Mesenchymal stem cell (in vitro differentiated cells and primary cell): ENCODE measurements at regions not wholly inside any gene's neighbourhood (a gene's known extent, or its start where the extent isn't known, plus 50 kb on each side); places are given as distances from the start of the nearest gene placed in this dataset.
"Not testable (repeated sequence)": the region's sequence is repeated elsewhere in the genome, so short reads cannot be mapped to it uniquely, and the experiment has no call there.

Source experiments
- DNase-seq: peaks from one replicate; pipeline ENCODE4 v3.0.0-alpha.2; 2013
- H2AFZ ChIP-seq: one replicate; pipeline ENCODE4 v1.6.1; 2013; ENCODE audit warnings: low read depth, mild to moderate bottlenecking, control low read depth, inconsistent platforms, low read length, moderate library complexity
- H2AK5ac ChIP-seq: 2 replicates; pipeline ENCODE4 v1.6.1; 2013; ENCODE audit warnings: low read length, moderate library complexity, mild to moderate bottlenecking, inconsistent platforms; ENCODE audit not compliant: severe bottlenecking
- H2BK120ac ChIP-seq: one replicate; pipeline ENCODE4 v1.6.1; 2013; ENCODE audit warnings: low read depth, mild to moderate bottlenecking, inconsistent platforms, low read length, moderate library complexity
- H2BK12ac ChIP-seq, 2 experiments: one replicate each; pipeline ENCODE4 v1.6.1; 2013; ENCODE audit warnings: inconsistent platforms in 2 of 2, low read length in 2 of 2, mild to moderate bottlenecking in 2 of 2, moderate library complexity in 2 of 2, control low read depth in 1 of 2
- H2BK15ac ChIP-seq: one replicate; pipeline ENCODE4 v1.6.1; 2013; ENCODE audit warnings: mild to moderate bottlenecking, low read depth, inconsistent platforms; ENCODE audit not compliant: poor library complexity, severe bottlenecking
- H2BK5ac ChIP-seq: 2 replicates; pipeline ENCODE4 v1.6.1; 2013; ENCODE audit warnings: low read depth, mild to moderate bottlenecking, low read length, control low read depth, inconsistent platforms; ENCODE audit not compliant: poor library complexity, severe bottlenecking
- H3K14ac ChIP-seq, 2 experiments: one replicate each; pipeline ENCODE4 v1.6.1; 2013; ENCODE audit warnings: inconsistent platforms in 2 of 2, low read length in 2 of 2, control low read depth in 1 of 2, mild to moderate bottlenecking in 1 of 2, moderate library complexity in 1 of 2
- H3K18ac ChIP-seq, 2 experiments: one replicate each; pipeline ENCODE4 v1.6.1; 2013; ENCODE audit warnings: inconsistent platforms in 2 of 2, low read length in 2 of 2, control low read depth in 1 of 2, low read depth in 1 of 2, mild to moderate bottlenecking in 1 of 2
- H3K23ac ChIP-seq, 2 experiments: one replicate each; pipeline ENCODE4 v1.6.1; 2013; ENCODE audit warnings: inconsistent platforms in 2 of 2, low read length in 2 of 2, mild to moderate bottlenecking in 2 of 2, moderate library complexity in 2 of 2, control low read depth in 1 of 2
- H3K27ac ChIP-seq: 2 replicates; pipeline ENCODE4 v1.5.1; 2013; ENCODE audit warnings: mild to moderate bottlenecking, moderate library complexity, low read length, control low read depth, inconsistent platforms; ENCODE audit not compliant: poor library complexity, severe bottlenecking
- H3K27me3 ChIP-seq, 2 experiments: 2 replicates each; pipeline versions ENCODE4 v1.6.1 to v1.7.0; 2013; ENCODE audit warnings: low read length in 2 of 2, mild to moderate bottlenecking in 2 of 2, moderate library complexity in 2 of 2, control low read depth in 1 of 2, inconsistent platforms in 1 of 2; ENCODE audit not compliant: control insufficient read depth in 1 of 2, insufficient read depth in 1 of 2
- H3K36me3 ChIP-seq, 2 experiments: 2 replicates each; pipeline versions ENCODE4 v1.6.1 to v1.7.0; 2013; ENCODE audit warnings: low read length in 2 of 2, control low read depth in 1 of 2, inconsistent platforms in 1 of 2, low read depth in 1 of 2, mild to moderate bottlenecking in 1 of 2; ENCODE audit not compliant: insufficient read depth in 2 of 2, control insufficient read depth in 1 of 2
- H3K4ac ChIP-seq, 2 experiments: one replicate each; pipeline ENCODE4 v1.6.1; 2013; ENCODE audit warnings: inconsistent platforms in 2 of 2, low read length in 2 of 2, mild to moderate bottlenecking in 2 of 2, moderate library complexity in 2 of 2, control low read depth in 1 of 2, low read depth in 1 of 2
- H3K4me1 ChIP-seq: 2 replicates; pipeline ENCODE4 v1.6.1; 2013; ENCODE audit warnings: low read depth, low read length, control low read depth; ENCODE audit not compliant: control insufficient read depth, insufficient read depth
- H3K4me2 ChIP-seq: 2 replicates; pipeline ENCODE4 v1.6.1; 2013; ENCODE audit warnings: low read length, mild to moderate bottlenecking, inconsistent platforms; ENCODE audit not compliant: poor library complexity, severe bottlenecking
- H3K4me3 ChIP-seq, 2 experiments: 2 replicates each; pipeline versions ENCODE4 v1.5.1 to v1.7.0; 2013; ENCODE audit warnings: low read length in 2 of 2, mild to moderate bottlenecking in 2 of 2, control low read depth in 1 of 2, low read depth in 1 of 2; ENCODE audit not compliant: insufficient read depth in 1 of 2
- H3K79me1 ChIP-seq: replicated peaks from 2 replicates; pipeline ENCODE4 v1.6.1; 2013; ENCODE audit warnings: mild to moderate bottlenecking, control low read depth, low read length, inconsistent platforms; ENCODE audit not compliant: poor library complexity, severe bottlenecking
- H3K9ac ChIP-seq: 2 replicates; pipeline ENCODE4 v1.7.0; 2013; ENCODE audit warnings: mild to moderate bottlenecking, low read length, moderate library complexity
- H3K9me3 ChIP-seq: 2 replicates; pipeline ENCODE4 v1.7.0; 2013; ENCODE audit warnings: mild to moderate bottlenecking, low read length; ENCODE audit not compliant: control insufficient read depth
- H4K8ac ChIP-seq: one replicate; pipeline ENCODE4 v1.6.1; 2013; ENCODE audit warnings: inconsistent platforms, mild to moderate bottlenecking, low read length, moderate library complexity
- H4K91ac ChIP-seq: one replicate; pipeline ENCODE4 v1.6.1; 2013; ENCODE audit warnings: mild to moderate bottlenecking, low read length, inconsistent platforms
- WGBS: methylation state at CpG from one replicate; pipeline ENCODE4 v1.1.7; 2013; ENCODE audit warnings: mixed read lengths; 5-methylcytosine and 5-hydroxymethylcytosine counted together

DNA sequence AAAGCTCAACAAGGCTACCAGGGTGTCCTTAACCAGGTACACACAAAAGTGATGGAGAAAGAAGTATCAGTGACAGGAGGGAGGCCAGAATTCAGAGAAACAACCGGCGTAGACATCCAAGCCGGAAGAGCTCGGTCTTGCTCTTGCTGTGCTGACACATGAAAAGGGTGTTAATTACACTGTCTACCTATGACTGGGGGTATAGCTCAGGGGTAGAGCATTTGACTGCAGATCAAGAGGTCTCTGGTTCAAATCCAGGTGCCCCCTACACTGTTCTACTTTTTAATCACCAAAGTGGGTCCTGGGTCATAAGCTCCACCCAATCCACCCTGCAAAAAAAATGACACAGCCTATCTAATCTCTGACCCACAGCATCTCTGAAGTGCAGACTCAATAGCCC is 86.9 kb upstream of the ZNF746 start:
- Histone ChIP-seq H3K4me2 (no peak overlapping the region), H3K14ac (no peak overlapping the region), H4K8ac (no peak overlapping the region), H3K23ac (no peak overlapping the region), H2BK120ac (no peak overlapping the region), H3K9me3 (peaks cover 19% of the 10 kb centered on the region), H3K4me3 (no peak overlapping the region), H2BK12ac (no peak overlapping the region), H2AK5ac (no peak overlapping the region), H3K27ac (no peak overlapping the region), H3K18ac (no peak overlapping the region), H3K9ac (no peak overlapping the region), H2BK15ac (no peak overlapping the region), H2BK5ac (no peak overlapping the region), H2AFZ (no peak overlapping the region), H3K36me3 (peaks cover 31 to 86% of the 10 kb centered on the region in 2 experiments), H3K27me3 (no peaks in the 10 kb centered on the region), H3K4ac (no peak overlapping the region), H3K4me1 (no peaks in the 10 kb centered on the region), H4K91ac (no peak overlapping the region), H3K79me1 (peaks cover 50% of the 10 kb centered on the region)
- WGBS: 97% methylated on average over 4 of the region's 4 CpGs
- DNase-seq: no peak

DNA sequence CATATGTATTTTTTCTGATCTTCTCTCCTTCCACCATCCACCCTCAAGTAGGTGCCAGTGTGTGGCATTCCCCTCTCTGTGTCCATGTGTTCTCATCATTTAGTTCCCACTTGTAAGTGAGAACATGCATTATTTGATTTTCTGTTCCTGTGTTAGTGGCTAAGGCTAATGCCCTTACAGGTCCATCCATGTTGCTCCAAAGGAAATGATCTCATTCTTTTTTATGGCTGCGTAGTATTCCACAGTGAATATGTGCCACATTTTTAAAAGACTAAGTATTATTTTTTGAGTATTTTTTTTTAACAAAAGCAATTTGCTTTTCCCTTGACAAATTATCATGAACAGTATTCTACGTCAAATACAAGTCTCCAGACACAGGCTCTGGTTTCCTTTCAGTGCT is 86.4 kb upstream of the ZNF746 start:
- Histone ChIP-seq H3K4me3 (no peak overlapping the region), H3K4me2 (no peak overlapping the region), H3K27ac (no peak overlapping the region), H3K18ac (no peak overlapping the region), H3K36me3 (peaks cover 33 to 84% of the 10 kb centered on the region in 2 experiments), H3K4me1 (no peaks in the 10 kb centered on the region), H2BK5ac (no peak overlapping the region), H2AK5ac (no peak overlapping the region), H3K4ac (no peak overlapping the region), H2BK12ac (no peak overlapping the region), H3K9ac (no peak overlapping the region), H3K79me1 (peaks cover 52% of the 10 kb centered on the region), H3K23ac (no peak overlapping the region), H2AFZ (no peak overlapping the region), H4K8ac (no peak overlapping the region), H2BK120ac (no peak overlapping the region), H3K9me3 (peaks cover 19% of the 10 kb centered on the region), H4K91ac (no peak overlapping the region), H3K14ac (no peak overlapping the region), H3K27me3 (no peaks in the 10 kb centered on the region), H2BK15ac (no peak overlapping the region)
- DNase-seq: no peak
- WGBS: no CpG with 5 or more reads among the region's 2 CpGs

DNA sequence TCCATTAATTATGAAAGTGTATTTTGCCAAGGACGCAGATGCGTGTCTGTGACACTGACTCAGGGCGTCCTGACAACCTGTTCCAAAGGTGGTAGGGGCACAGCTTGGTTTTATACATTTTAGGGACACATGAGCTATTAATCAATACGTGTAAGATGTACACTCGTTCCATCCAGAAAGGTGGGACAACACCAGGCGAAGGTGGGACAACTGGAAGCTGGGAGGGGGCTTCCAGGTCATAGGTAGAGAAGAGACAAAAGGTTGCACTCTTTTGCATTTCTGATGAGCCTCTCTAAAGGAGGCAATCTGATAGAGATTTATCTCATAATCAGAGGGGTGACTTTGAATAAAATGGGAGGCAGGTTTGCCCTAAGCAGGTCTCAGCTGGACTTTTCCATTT is 82.7 kb upstream of the ZNF746 start:
- Histone ChIP-seq H3K9me3 (peaks cover 19% of the 10 kb centered on the region), H3K14ac (no peak overlapping the region), H3K4me2 (no peak overlapping the region), H3K9ac (no peak overlapping the region), H3K23ac (no peak overlapping the region), H3K18ac (no peak overlapping the region), H2BK12ac (no peak overlapping the region), H3K4ac (no peak overlapping the region), H3K36me3 (peaks cover 24 to 54% of the 10 kb centered on the region in 2 experiments), H2BK15ac (no peak overlapping the region), H3K79me1 (peaks cover 30% of the 10 kb centered on the region), H2BK5ac (no peak overlapping the region), H2AFZ (no peak overlapping the region), H3K4me1 (no peaks in the 10 kb centered on the region), H4K8ac (no peak overlapping the region), H3K27me3 (no peaks in the 10 kb centered on the region), H2AK5ac (no peak overlapping the region), H4K91ac (no peak overlapping the region), H3K27ac (no peak overlapping the region), H2BK120ac (no peak overlapping the region), H3K4me3 (peak overlapping the region in 1 of 2 experiments; percentile 18)
- WGBS: 97% methylated on average over 6 of the region's 6 CpGs
- no peak for DNase-seq

DNA sequence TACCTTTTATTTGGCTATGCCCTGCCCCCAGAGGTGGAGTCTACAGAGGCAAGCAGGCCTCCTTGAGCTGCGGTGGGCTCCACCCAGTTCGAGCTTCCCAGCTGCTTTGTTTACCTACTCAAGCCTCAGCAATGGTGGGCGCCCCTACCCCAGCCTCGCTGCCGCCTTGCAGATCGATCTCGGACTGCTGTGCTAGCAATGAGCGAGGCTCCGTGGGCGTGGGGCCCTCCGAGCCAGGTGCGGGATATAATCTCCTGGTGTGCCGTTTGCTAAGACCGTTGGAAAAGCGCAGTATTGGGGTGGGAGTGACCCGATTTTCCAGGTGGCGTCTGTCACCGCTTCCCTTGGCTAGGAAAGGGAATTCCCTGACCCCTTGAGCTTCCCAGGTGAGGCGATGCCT is 81.8 kb upstream of the ZNF746 start:
- H3K18ac ChIP-seq: not testable (repeated sequence)

More for the DNA sequence above, 81.8 kb upstream of the ZNF746 start:
- peaks cover 21 to 44% of the 10 kb centered on the region in 2 experiments for H3K36me3 ChIP-seq
- DNase-seq, H3K14ac ChIP-seq, H3K23ac ChIP-seq, H2BK5ac ChIP-seq, H4K8ac ChIP-seq, H2AK5ac ChIP-seq, H3K9ac ChIP-seq, H2BK15ac ChIP-seq, H3K4me2 ChIP-seq, H3K4me3 ChIP-seq, H3K4me1 ChIP-seq, H4K91ac ChIP-seq, H2BK12ac ChIP-seq, H2BK120ac ChIP-seq, H2AFZ ChIP-seq, H3K4ac ChIP-seq, H3K27ac ChIP-seq, H3K27me3 ChIP-seq: not testable (repeated sequence)
- peaks cover 24% of the 10 kb centered on the region for H3K79me1 ChIP-seq
- H3K9me3 ChIP-seq: peaks cover 18% of the 10 kb centered on the region
- WGBS: over 99% methylated on average over 19 of the region's 19 CpGs
